A549 (cell line): ENCODE measurements at regions not wholly inside any gene's neighbourhood (a gene's known extent, or its start where the extent isn't known, plus 50 kb on each side); places are given as distances from the start of the nearest gene placed in this dataset.
"Not testable (repeated sequence)": the region's sequence is repeated elsewhere in the genome, so short reads cannot be mapped to it uniquely, and the experiment has no call there.

Source experiments
- ATAC-seq, 2 experiments: fragments of 200-7000 bp in 1 of 2; fragments of >200 bp in 1 of 2; cut with Nextera tagmentation in 1 of 2; cut with Tn5 transposase in 1 of 2; 3 replicates each; pipeline versions ENCODE4 v1.8.0 to v1.9.1; 2018 to 2020; ENCODE audit warnings: mild to moderate bottlenecking in 1 of 2, moderate library complexity in 1 of 2
- CTCF ChIA-PET: fragments of 300-600 bp; sonication (Branson Sonifier 250); formaldehyde crosslinking; extraction: SDS; loops from one replicate; lab custom pipeline; 2021; ENCODE audit warnings: antibody characterized with exemption, inconsistent platforms; lab: Yijun Ruan, JAX
- POLR2A ChIA-PET: fragments of 350-600 bp; formaldehyde crosslinking; extraction: SDS; loops from one replicate; lab custom pipeline; 2021; ENCODE audit warnings: antibody characterized with exemption, inconsistent platforms; lab: Yijun Ruan, JAX
- DNase-seq, 2 experiments: peaks; one replicate each; pipeline versions ENCODE4 v3.0.0 to v3.0.0-alpha.2; 2011 to 2016; ENCODE audit warnings: low read depth in 1 of 2, low spot score in 1 of 2
- FAIRE-seq: peaks from 2 replicates; lab custom pipeline; 2011; peaks lifted over from hg19 to GRCh38; lab: Jason Lieb, UNC
- H3K27ac ChIP-seq, 2 experiments: fragments of >200 bp; sonication (Bioruptor Twin); formaldehyde crosslinking; 3 replicates each; pipeline ENCODE4 v1.5.1; 2016 to 2017
- H3K4me1 ChIP-seq: fragments of >200 bp; sonication (Bioruptor Twin); formaldehyde crosslinking; 3 replicates; pipeline ENCODE4 v1.6.1; 2016
- H3K4me2 ChIP-seq: fragments of >200 bp; sonication (Bioruptor Twin); formaldehyde crosslinking; 3 replicates; pipeline ENCODE4 v1.6.1; 2016
- H3K4me3 ChIP-seq: fragments of >200 bp; sonication (Bioruptor Twin); formaldehyde crosslinking; 3 replicates; pipeline ENCODE4 v1.5.1; 2016
- H3K9me3 ChIP-seq: fragments of >200 bp; sonication (Bioruptor Twin); formaldehyde crosslinking; 3 replicates; pipeline ENCODE4 v1.6.1; 2016
- EHMT2 ChIP-seq: fragments of 200-600 bp; sonication (generic); IDR thresholded peaks from 2 replicates; pipeline ENCODE4 v1.6.1; 2016; ENCODE audit warnings: antibody characterized with exemption, low read depth, mild to moderate bottlenecking, moderate library complexity
- EP300 ChIP-seq, 2 experiments: fragments of >200 bp; sonication (Bioruptor Twin); formaldehyde crosslinking; IDR thresholded peaks; 2 replicates in 1 of 2; 3 replicates in 1 of 2; pipeline ENCODE4 v1.6.1; 2016 to 2017
- FOSL2 ChIP-seq, 2 experiments: fragments of 450-650 bp in 1 of 2; fragments of >200 bp in 1 of 2; sonication (Bioruptor Twin) in 1 of 2; formaldehyde crosslinking; IDR thresholded peaks; 2 replicates each; pipeline versions ENCODE4 v1.5.0 to v1.6.1; 2016 to 2020; ENCODE audit warnings: mild to moderate bottlenecking in 1 of 2, moderate library complexity in 1 of 2
- FOXS1 ChIP-seq: fragments of 250-450 bp; sonication (Bioruptor Pico); IDR thresholded peaks from 2 replicates; pipeline ENCODE4 v1.5.0; 2020; ENCODE audit warnings: mild to moderate bottlenecking, moderate library complexity
- GATA3 ChIP-seq: IDR thresholded peaks from 2 replicates; pipeline ENCODE4 v1.6.1; 2012; ENCODE audit warnings: borderline replicate concordance
- MAFK ChIP-seq: fragments of 450-650 bp; IDR thresholded peaks from 2 replicates; pipeline ENCODE4 v1.6.1; 2014; ENCODE audit not compliant: partially characterized antibody
- POLR2A ChIP-seq: IDR thresholded peaks from 2 replicates; pipeline ENCODE4 v1.6.1; 2012; ENCODE audit warnings: mild to moderate bottlenecking, low read length
- POLR2AphosphoS2 ChIP-seq: conservative IDR thresholded peaks from 2 replicates; pipeline ENCODE4 v1.6.1; 2012; ENCODE audit warnings: low read length, improper control_type of control experiment, inconsistent platforms
- RARB ChIP-seq: fragments of 250-450 bp; sonication (Bioruptor Pico); IDR thresholded peaks from 2 replicates; pipeline ENCODE4 v1.8.0; 2021; ENCODE audit warnings: mild to moderate bottlenecking, moderate library complexity
- RFX5 ChIP-seq: fragments of 450-650 bp; IDR thresholded peaks from 2 replicates; pipeline ENCODE4 v1.7.1; 2014; ENCODE audit warnings: antibody characterized with exemption, mild to moderate bottlenecking, moderate library complexity
- TFCP2L1 ChIP-seq: fragments of 250-450 bp; sonication (Bioruptor Pico); IDR thresholded peaks from 2 replicates; pipeline ENCODE4 v1.5.0; 2021; ENCODE audit warnings: mild to moderate bottlenecking
- TP53 ChIP-seq: fragments of 250-450 bp; sonication (Bioruptor Pico); IDR thresholded peaks from 2 replicates; pipeline ENCODE4 v1.5.0; 2021; ENCODE audit warnings: mild to moderate bottlenecking, moderate library complexity
- WGBS: methylation state at CpG from one replicate; pipeline ENCODE4 v1.1.6; 2017; ENCODE audit errors: missing lambda C conversion rate; 5-methylcytosine and 5-hydroxymethylcytosine counted together
- TF ChIP-seq, protein P1 (sequence below): fragments of 250-450 bp; sonication (Bioruptor Pico); IDR thresholded peaks from 2 replicates; pipeline ENCODE4 v1.5.0; 2021; ENCODE audit warnings: mild to moderate bottlenecking, moderate library complexity, borderline replicate concordance
- TF ChIP-seq, protein P2 (sequence below): IDR thresholded peaks from 2 replicates; pipeline ENCODE4 v1.6.1; 2012

DNA sequence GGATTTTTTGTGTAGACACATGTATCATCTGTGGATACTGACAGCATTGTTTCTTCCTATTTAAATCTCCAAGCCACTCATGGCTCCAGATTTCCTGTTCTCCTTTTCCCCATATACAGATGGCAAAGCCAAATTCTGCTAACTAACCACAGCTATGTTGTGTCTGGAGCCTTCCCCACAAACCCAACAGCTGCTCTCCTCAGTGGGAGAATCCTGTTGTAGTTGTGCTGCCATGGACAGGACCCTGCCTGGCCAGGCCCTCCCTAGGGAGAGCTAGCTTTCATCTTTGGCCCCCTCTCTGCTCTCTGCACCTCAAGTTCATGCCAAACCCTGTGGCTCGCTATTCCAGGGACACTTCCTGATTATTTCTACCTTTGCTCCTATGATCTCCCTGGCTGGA is 106.4 kb upstream of the CCDC90B start:
- POLR2A ChIA-PET, result no interaction called here
- Histone ChIP-seq H3K4me3 (no peak overlapping the region), H3K27ac (no peak overlapping the region), H3K4me1 (no peaks in the 10 kb centered on the region), H3K9me3 (no peaks in the 10 kb centered on the region), H3K4me2 (no peak overlapping the region)
- no peak for DNase-seq
- no peak for FAIRE-seq
- CTCF ChIA-PET, result no interaction called here
- WGBS, result 0% methylated on average over 1 of the region's 1 CpG
- no peak for ATAC-seq
- TF ChIP-seq, protein P1, sequence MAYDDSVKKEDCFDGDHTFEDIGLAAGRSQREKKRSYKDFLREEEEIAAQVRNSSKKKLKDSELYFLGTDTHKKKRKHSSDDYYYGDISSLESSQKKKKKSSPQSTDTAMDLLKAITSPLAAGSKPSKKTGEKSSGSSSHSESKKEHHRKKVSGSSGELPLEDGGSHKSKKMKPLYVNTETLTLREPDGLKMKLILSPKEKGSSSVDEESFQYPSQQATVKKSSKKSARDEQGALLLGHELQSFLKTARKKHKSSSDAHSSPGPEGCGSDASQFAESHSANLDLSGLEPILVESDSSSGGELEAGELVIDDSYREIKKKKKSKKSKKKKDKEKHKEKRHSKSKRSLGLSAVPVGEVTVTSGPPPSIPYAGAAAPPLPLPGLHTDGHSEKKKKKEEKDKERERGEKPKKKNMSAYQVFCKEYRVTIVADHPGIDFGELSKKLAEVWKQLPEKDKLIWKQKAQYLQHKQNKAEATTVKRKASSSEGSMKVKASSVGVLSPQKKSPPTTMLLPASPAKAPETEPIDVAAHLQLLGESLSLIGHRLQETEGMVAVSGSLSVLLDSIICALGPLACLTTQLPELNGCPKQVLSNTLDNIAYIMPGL (CRISPR knock-in tag), result no peak
- no peak for TF ChIP-seq RFX5

DNA sequence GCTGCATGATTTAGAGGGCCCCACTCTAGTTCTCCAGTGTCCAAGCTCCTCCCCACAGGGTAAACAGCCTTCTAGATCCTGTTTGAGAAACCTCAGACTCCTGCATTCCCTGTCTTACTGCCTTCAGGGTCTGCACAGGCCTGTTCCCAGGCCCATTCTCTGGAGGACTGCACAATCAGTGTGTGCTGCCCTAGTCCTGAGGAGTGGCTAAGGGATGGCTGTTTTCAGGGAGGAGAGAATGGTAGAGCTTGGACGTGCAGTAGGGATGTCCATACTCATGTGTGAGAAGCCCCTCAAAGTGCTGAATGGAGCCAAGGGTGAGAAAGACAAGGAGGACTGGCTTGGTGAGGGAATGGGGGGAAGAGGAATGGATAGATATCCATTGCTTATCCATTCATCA is 103.8 kb upstream of the CCDC90B start:
- no peak for TF ChIP-seq FOXS1 (CRISPR knock-in tag)
- TF ChIP-seq, protein P2, sequence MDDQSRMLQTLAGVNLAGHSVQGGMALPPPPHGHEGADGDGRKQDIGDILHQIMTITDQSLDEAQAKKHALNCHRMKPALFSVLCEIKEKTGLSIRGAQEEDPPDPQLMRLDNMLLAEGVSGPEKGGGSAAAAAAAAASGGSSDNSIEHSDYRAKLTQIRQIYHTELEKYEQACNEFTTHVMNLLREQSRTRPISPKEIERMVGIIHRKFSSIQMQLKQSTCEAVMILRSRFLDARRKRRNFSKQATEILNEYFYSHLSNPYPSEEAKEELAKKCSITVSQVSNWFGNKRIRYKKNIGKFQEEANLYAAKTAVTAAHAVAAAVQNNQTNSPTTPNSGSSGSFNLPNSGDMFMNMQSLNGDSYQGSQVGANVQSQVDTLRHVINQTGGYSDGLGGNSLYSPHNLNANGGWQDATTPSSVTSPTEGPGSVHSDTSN, result no peak
- TF ChIP-seq RARB (CRISPR knock-in tag), result no peak
- TF ChIP-seq EHMT2, result no peak
- TF ChIP-seq TFCP2L1 (CRISPR knock-in tag), result no peak
- no peak for TF ChIP-seq EP300 (IDR thresholded peaks at IDR 0.05)
- TF ChIP-seq, protein P1 (CRISPR knock-in tag), result no peak
- TF ChIP-seq POLR2A, result no peak
- no peak for TF ChIP-seq FOSL2 (IDR thresholded peaks at IDR 0.05)
- no peak for TF ChIP-seq FOSL2 (CRISPR knock-in tag; IDR thresholded peaks at IDR 0.05)
- no peak for TF ChIP-seq POLR2AphosphoS2
- Histone ChIP-seq H3K4me2 (no peak overlapping the region), H3K4me1 (no peaks in the 10 kb centered on the region), H3K9me3 (no peaks in the 10 kb centered on the region), H3K4me3 (no peak overlapping the region), H3K27ac (no peak overlapping the region)
- no peak for FAIRE-seq
- DNase-seq, result no peak
- ChIA-PET CTCF (no interaction called here), POLR2A (no interaction called here)
- ATAC-seq, result no peak
- 0% methylated on average over 1 of the region's 1 CpG for WGBS

DNA sequence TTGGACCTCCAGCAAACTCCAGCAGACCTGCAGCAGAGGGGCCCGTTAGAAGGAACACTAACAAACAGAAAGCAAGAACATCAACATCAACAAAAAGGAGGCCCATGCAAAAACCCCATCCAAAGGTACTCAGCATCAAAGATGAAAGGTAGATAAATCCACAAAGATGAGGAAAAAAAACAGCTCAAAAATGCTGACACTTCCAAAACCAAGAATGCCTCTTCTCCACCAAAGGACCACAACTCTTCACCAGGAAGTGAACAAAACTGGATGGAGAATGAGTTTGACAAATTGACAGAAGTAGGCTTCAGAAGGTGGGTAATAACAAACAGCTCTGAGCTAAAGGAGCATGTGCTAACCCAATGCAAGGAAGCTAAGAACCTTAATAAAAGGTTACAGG is 97.7 kb upstream of the CCDC90B start:
- TF ChIP-seq MAFK, result peak; percentile 79
- POLR2A ChIA-PET, FAIRE-seq, H3K27ac ChIP-seq, H3K4me3 ChIP-seq, H3K4me2 ChIP-seq, DNase-seq, ATAC-seq, H3K4me1 ChIP-seq, H3K9me3 ChIP-seq: not testable (repeated sequence)
- CTCF ChIA-PET, result interaction anchor here (1.2 kb wide), 1 partner anchor 433 kb away, joined by 3 read pairs; no protein-coding TSS in a partner anchor
- 0% methylated on average over 1 of the region's 1 CpG for WGBS

DNA sequence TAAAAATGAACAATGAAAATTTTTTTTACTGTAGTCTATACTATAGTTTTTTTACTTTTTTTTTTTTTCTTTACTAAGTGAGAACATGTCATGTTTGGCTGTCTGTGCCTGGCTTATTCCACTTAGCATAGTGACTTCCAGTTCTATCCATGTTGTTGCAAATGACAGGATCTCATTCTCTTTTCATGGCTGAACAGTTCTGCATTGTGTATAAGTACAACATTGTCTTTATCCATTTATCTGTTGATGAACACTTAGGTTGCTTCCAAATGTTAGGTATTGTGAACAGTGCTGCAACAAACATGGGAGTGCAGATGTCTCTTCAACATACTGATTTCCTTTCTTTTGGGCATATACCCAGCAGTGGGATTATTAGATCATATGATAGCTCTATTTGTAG is 88.1 kb upstream of the CCDC90B start:
- CTCF ChIA-PET, result no interaction called here
- no peak overlapping the region for H3K27ac ChIP-seq
- POLR2A ChIA-PET, result no interaction called here
- H3K4me1 ChIP-seq, result no peaks in the 10 kb centered on the region
- no peak overlapping the region for H3K4me3 ChIP-seq
- no peak overlapping the region for H3K4me2 ChIP-seq
- FAIRE-seq, result no peak
- no peak for ATAC-seq
- TF ChIP-seq GATA3 (no peak), TP53 (CRISPR knock-in tag) (no peak)
- H3K9me3 ChIP-seq, result no peaks in the 10 kb centered on the region
- DNase-seq, result no peak
